ENCODE measurements at regions not wholly inside any gene's neighbourhood (a gene's known extent, or its start where the extent isn't known, plus 50 kb on each side); places are given as distances from the start of the nearest gene placed in this dataset.

GRCh38 chr3:166322391-166322790, 485.2 kb upstream of the BCHE start:
- TF ChIP-seq CTCF (optimal IDR thresholded peaks at IDR 0.05 in 1 of 3, IDR thresholded peaks at IDR 0.05 in 1 of 3, conservative IDR thresholded peaks at IDR 0.05 in 1 of 3; ENCODE audit: extremely low read depth in 1 of 3, insufficient read depth in 2 of 3, low read length in 3 of 3) (no peak), EZH2 (IDR thresholded peaks at IDR 0.05; ENCODE audit: low read length) (no peak)

All from keratinocyte (primary cell).